ENCODE measurements at regions not wholly inside any gene's neighbourhood (a gene's known extent, or its start where the extent isn't known, plus 50 kb on each side); places are given as distances from the start of the nearest gene placed in this dataset.
"Not testable (repeated sequence)": the region's sequence is repeated elsewhere in the genome, so short reads cannot be mapped to it uniquely, and the experiment has no call there.

GRCh38 chr9:94441146-94441545 is 112.7 kb upstream of the NUTM2F start:
- DNase-seq; H3K4me3 ChIP-seq (ENCODE audit: insufficient read depth, low read depth, low read length); H3K36me3 ChIP-seq (replicated peaks; ENCODE audit: control insufficient read depth, insufficient read depth, low read length); H3K27me3 ChIP-seq (ENCODE audit: control insufficient read depth, insufficient read depth, low read length): not testable (repeated sequence)

GRCh38 chr9:94441796-94442195 is 113.1 kb upstream of the PCAT7 start:
- Histone ChIP-seq H3K27me3 (ENCODE audit: control insufficient read depth, insufficient read depth, low read length) (no peaks in the 10 kb centered on the region), H3K36me3 (replicated peaks; ENCODE audit: control insufficient read depth, insufficient read depth, low read length) (no peaks in the 10 kb centered on the region; the same call in 1 of the 2 replicates), H3K4me3 (ENCODE audit: insufficient read depth, low read depth, low read length) (no peak overlapping the region)
- DNase-seq, result no peak

- Histone ChIP-seq H3K4me3 (ENCODE audit: insufficient read depth, low read depth, low read length) (no peak overlapping the region), H3K27me3 (ENCODE audit: control insufficient read depth, insufficient read depth, low read length) (no peaks in the 10 kb centered on the region), H3K36me3 (replicated peaks; ENCODE audit: control insufficient read depth, insufficient read depth, low read length) (peaks cover 2% of the 10 kb centered on the region; the same call in 1 of the 2 replicates)
- DNase-seq, result no peak
Measured at GRCh38 chr9:94443032-94443722, 111.7 kb upstream of the PCAT7 start.

GRCh38 chr9:94445863-94446262 is 109.0 kb upstream of the PCAT7 start:
- Histone ChIP-seq H3K36me3 (replicated peaks; ENCODE audit: control insufficient read depth, insufficient read depth, low read length) (peaks cover 3% of the 10 kb centered on the region; the same call in 1 of the 2 replicates), H3K27me3 (ENCODE audit: control insufficient read depth, insufficient read depth, low read length) (no peaks in the 10 kb centered on the region), H3K4me3 (ENCODE audit: insufficient read depth, low read depth, low read length) (no peak overlapping the region)
- DNase-seq, result no peak

- H3K27me3 ChIP-seq (ENCODE audit: control insufficient read depth, insufficient read depth, low read length), result no peaks in the 10 kb centered on the region
Measured at GRCh38 chr9:94449486-94449885, 105.4 kb upstream of the PCAT7 start.

GRCh38 chr9:94464790-94465189 is 90.1 kb upstream of the PCAT7 start:
- Histone ChIP-seq H3K36me3 (replicated peaks; ENCODE audit: control insufficient read depth, insufficient read depth, low read length) (peaks cover 4% of the 10 kb centered on the region; the same call in 1 of the 2 replicates), H3K4me3 (ENCODE audit: insufficient read depth, low read depth, low read length) (no peak overlapping the region), H3K27me3 (ENCODE audit: control insufficient read depth, insufficient read depth, low read length) (no peaks in the 10 kb centered on the region)
- no peak for DNase-seq

More at GRCh38 chr9:94449486-94449885, 105.4 kb upstream of the PCAT7 start:
- Histone ChIP-seq H3K4me3 (ENCODE audit: insufficient read depth, low read depth, low read length) (no peak overlapping the region), H3K36me3 (replicated peaks; ENCODE audit: control insufficient read depth, insufficient read depth, low read length) (peaks cover 5% of the 10 kb centered on the region)
- no peak for DNase-seq

- DNase-seq; H3K27me3 ChIP-seq (ENCODE audit: control insufficient read depth, insufficient read depth, low read length); H3K36me3 ChIP-seq (replicated peaks; ENCODE audit: control insufficient read depth, insufficient read depth, low read length); H3K4me3 ChIP-seq (ENCODE audit: insufficient read depth, low read depth, low read length): not testable (repeated sequence)
Measured at GRCh38 chr9:94472063-94472462, 82.8 kb upstream of the PCAT7 start.

GRCh38 chr9:94472806-94473360 is 82.0 kb upstream of the PCAT7 start:
- H3K36me3 ChIP-seq (replicated peaks; ENCODE audit: control insufficient read depth, insufficient read depth, low read length), result no peaks in the 10 kb centered on the region
- H3K27me3 ChIP-seq (ENCODE audit: control insufficient read depth, insufficient read depth, low read length), result no peaks in the 10 kb centered on the region
- H3K4me3 ChIP-seq (ENCODE audit: insufficient read depth, low read depth, low read length), result no peak overlapping the region
- no peak for DNase-seq

- DNase-seq, result peak; percentile 25
- Histone ChIP-seq H3K36me3 (replicated peaks; ENCODE audit: control insufficient read depth, insufficient read depth, low read length) (no peaks in the 10 kb centered on the region), H3K4me3 (ENCODE audit: insufficient read depth, low read depth, low read length) (no peak overlapping the region), H3K27me3 (ENCODE audit: control insufficient read depth, insufficient read depth, low read length) (no peaks in the 10 kb centered on the region)
Measured at GRCh38 chr9:94478755-94479730, 75.8 kb upstream of the PCAT7 start.

- peak; percentile 12 for DNase-seq
Measured at GRCh38 chr9:94479757-94480156, 75.1 kb upstream of the PCAT7 start.

GRCh38 chr9:94480205-94480604 is 74.7 kb upstream of the PCAT7 start:
- Histone ChIP-seq H3K36me3 (replicated peaks; ENCODE audit: control insufficient read depth, insufficient read depth, low read length) (no peaks in the 10 kb centered on the region), H3K27me3 (ENCODE audit: control insufficient read depth, insufficient read depth, low read length) (no peaks in the 10 kb centered on the region), H3K4me3 (ENCODE audit: insufficient read depth, low read depth, low read length) (no peak overlapping the region)
- DNase-seq, result peak; percentile 48

More at GRCh38 chr9:94479757-94480156, 75.1 kb upstream of the PCAT7 start:
- Histone ChIP-seq H3K4me3 (ENCODE audit: insufficient read depth, low read depth, low read length) (no peak overlapping the region), H3K36me3 (replicated peaks; ENCODE audit: control insufficient read depth, insufficient read depth, low read length) (no peaks in the 10 kb centered on the region), H3K27me3 (ENCODE audit: control insufficient read depth, insufficient read depth, low read length) (no peaks in the 10 kb centered on the region)

- H3K4me3 ChIP-seq (ENCODE audit: insufficient read depth, low read depth, low read length), result no peak overlapping the region
- H3K27me3 ChIP-seq (ENCODE audit: control insufficient read depth, insufficient read depth, low read length), result no peaks in the 10 kb centered on the region
- no peaks in the 10 kb centered on the region for H3K36me3 ChIP-seq (replicated peaks; ENCODE audit: control insufficient read depth, insufficient read depth, low read length)
- no peak for DNase-seq
Measured at GRCh38 chr9:94482110-94482509, 72.8 kb upstream of the PCAT7 start.

- Histone ChIP-seq H3K36me3 (replicated peaks; ENCODE audit: control insufficient read depth, insufficient read depth, low read length) (no peaks in the 10 kb centered on the region), H3K27me3 (ENCODE audit: control insufficient read depth, insufficient read depth, low read length) (no peaks in the 10 kb centered on the region), H3K4me3 (ENCODE audit: insufficient read depth, low read depth, low read length) (no peak overlapping the region)
- no peak for DNase-seq
Measured at GRCh38 chr9:94490465-94490864, 64.4 kb upstream of the PCAT7 start.

- DNase-seq; H3K4me3 ChIP-seq (ENCODE audit: insufficient read depth, low read depth, low read length); H3K27me3 ChIP-seq (ENCODE audit: control insufficient read depth, insufficient read depth, low read length); H3K36me3 ChIP-seq (replicated peaks; ENCODE audit: control insufficient read depth, insufficient read depth, low read length): not testable (repeated sequence)
Measured at GRCh38 chr9:94492125-94492524, 62.8 kb upstream of the PCAT7 start.
